Transverse colon (tissue), 4 donors: ENCODE measurements at regions not wholly inside any gene's neighbourhood (a gene's known extent, or its start where the extent isn't known, plus 50 kb on each side); places are given as distances from the start of the nearest gene placed in this dataset.
"Not testable (repeated sequence)": the region's sequence is repeated elsewhere in the genome, so short reads cannot be mapped to it uniquely, and the experiment has no call there.

Source experiments
- DNase-seq: peaks from one replicate; pipeline ENCODE4 v3.0.0-alpha.2; 2019
- H3K27ac ChIP-seq, 4 donors: fragments of 200-600 bp; sonication (generic); 2 replicates each; pipeline ENCODE4 v1.5.1; 2016 to 2018; ENCODE audit warnings: inconsistent platforms in 4 of 4
- H3K27me3 ChIP-seq: fragments of 200-600 bp; sonication (generic); 2 replicates; pipeline ENCODE4 v1.5.1; 2017; ENCODE audit warnings: inconsistent platforms
- H3K36me3 ChIP-seq, 4 donors: fragments of 200-600 bp; sonication (generic); 2 replicates each; pipeline ENCODE4 v1.5.1; 2017 to 2019; ENCODE audit warnings: inconsistent platforms in 4 of 4
- H3K4me1 ChIP-seq, 4 donors: fragments of 200-600 bp; sonication (generic); 2 replicates each; pipeline ENCODE4 v1.5.1; 2017 to 2020; ENCODE audit warnings: inconsistent platforms in 4 of 4
- H3K4me3 ChIP-seq, 4 donors: fragments of 200-600 bp; sonication (generic); 1 replicate in 1 of 4; 2 replicates in 3 of 4; pipeline versions ENCODE4 v1.5.1 to v1.6.1; 2017 to 2019; ENCODE audit warnings: inconsistent platforms in 4 of 4
- H3K9me3 ChIP-seq, 2 donors: fragments of 200-600 bp; sonication (generic); 2 replicates each; pipeline ENCODE4 v1.5.1; 2017 to 2019; ENCODE audit warnings: inconsistent platforms in 2 of 2
- CTCF ChIP-seq, 5 experiments: fragments of 200-600 bp in 3 of 5; fragments of 450-650 bp in 2 of 5; sonication (generic) in 3 of 5; IDR thresholded peaks; 1 replicate in 2 of 5; 2 replicates in 3 of 5; pipeline ENCODE4 v1.5.1; 2016 to 2017; ENCODE audit warnings: antibody characterized with exemption in 5 of 5, inconsistent platforms in 3 of 5, mild to moderate bottlenecking in 2 of 5, moderate library complexity in 1 of 5
- EP300 ChIP-seq: sonication (generic); formaldehyde crosslinking; IDR thresholded peaks from one replicate; pipeline ENCODE4 v1.6.1; 2017; ENCODE audit warnings: antibody characterized with exemption, low read depth
- POLR2A ChIP-seq: fragments of 450-650 bp; IDR thresholded peaks from one replicate; pipeline ENCODE4 v1.6.1; 2016; ENCODE audit warnings: antibody characterized with exemption, mild to moderate bottlenecking, moderate library complexity
- POLR2AphosphoS5 ChIP-seq, 3 donors: sonication (generic); formaldehyde crosslinking; IDR thresholded peaks; one replicate each; pipeline ENCODE4 v1.6.1; 2016; ENCODE audit warnings: antibody characterized with exemption in 3 of 3
- WGBS, 2 donors: methylation state at CpG; one replicate each; pipeline ENCODE4 v1.1.5; 2018; ENCODE audit warnings: low coverage in 1 of 2; 5-methylcytosine and 5-hydroxymethylcytosine counted together
- in situ Hi-C, 4 donors: fragments of 200-750 bp; cut with MboI; loops; one replicate each; pipeline versions ENCODE4 v1.15.0 to v1.15.1; 2017; ENCODE audit warnings: low sequenced_read_pairs in 3 of 4, low pct_ligation_motif_present in 1 of 4, low pct_unique_long_range_greater_than_20kb in 1 of 4
- intact Hi-C: fragments of 100-400 bp; cut with DNase I; formaldehyde crosslinking; loops from one replicate; pipeline ENCODE4 v1.15.1; 2023; ENCODE audit warnings: low total_unique reads

- TF ChIP-seq POLR2A: no peak
- no peak for TF ChIP-seq EP300
- TF ChIP-seq POLR2AphosphoS5 (IDR thresholded peaks at IDR 0.05): no peak
- TF ChIP-seq CTCF (IDR thresholded peaks at IDR 0.05): no peak
- Histone ChIP-seq H3K27ac (no peak overlapping the region), H3K36me3 (no peaks in the 10 kb centered on the region), H3K27me3 (no peaks in the 10 kb centered on the region), H3K4me1 (no peaks in the 10 kb centered on the region), H3K9me3 (no peaks in the 10 kb centered on the region), H3K4me3 (no peak overlapping the region)
- 59 to 89% methylated on average over 1 to 2 of the region's 2 CpGs for WGBS, 2 donors
- intact Hi-C loops: no loop called here
- in situ Hi-C loops: no loop called here
- DNase-seq: no peak
Observed at GRCh38 chr2:76000425-76000824, 289.7 kb upstream of the GCFC2 start.

- no peak for DNase-seq
- Histone ChIP-seq H3K36me3 (no peaks in the 10 kb centered on the region), H3K27me3 (no peaks in the 10 kb centered on the region), H3K27ac (no peak overlapping the region), H3K9me3 (no peaks in the 10 kb centered on the region), H3K4me1 (no peaks in the 10 kb centered on the region), H3K4me3 (no peak overlapping the region)
- TF ChIP-seq CTCF (IDR thresholded peaks at IDR 0.05): no peak
- no peak for TF ChIP-seq EP300
- no peak for TF ChIP-seq POLR2A
- no peak for TF ChIP-seq POLR2AphosphoS5 (IDR thresholded peaks at IDR 0.05)
- in situ Hi-C loops (no loop called here), intact Hi-C loops (no loop called here)
- WGBS, 2 donors: 85 to 100% methylated on average over 1 to 2 of the region's 2 CpGs
Observed at GRCh38 chr2:75998451-75998850, 287.7 kb upstream of the GCFC2 start.

- intact Hi-C loops: no loop called here
- Histone ChIP-seq H3K9me3 (peaks cover 4 to 8% of the 10 kb centered on the region in 2 donors), H3K36me3 (no peaks in the 10 kb centered on the region), H3K4me1 (no peaks in the 10 kb centered on the region), H3K4me3 (no peak overlapping the region), H3K27ac (no peak overlapping the region), H3K27me3 (no peaks in the 10 kb centered on the region)
- TF ChIP-seq POLR2AphosphoS5 (IDR thresholded peaks at IDR 0.05): no peak
- no peak for DNase-seq
- WGBS, 2 donors: 61 to 67% methylated on average over 1 to 4 of the region's 4 CpGs
- in situ Hi-C loops: no loop called here
Observed at GRCh38 chr2:75994759-75995158, 284.0 kb upstream of the GCFC2 start.

- DNase-seq, in situ Hi-C loops, H3K4me1 ChIP-seq, H3K27ac ChIP-seq, intact Hi-C loops, H3K27me3 ChIP-seq, H3K9me3 ChIP-seq, H3K4me3 ChIP-seq, H3K36me3 ChIP-seq: not testable (repeated sequence)
- WGBS, 2 donors: 88 to 90% methylated on average over 2 to 5 of the region's 5 CpGs
Observed at GRCh38 chr2:75988622-75989021, 277.9 kb upstream of the GCFC2 start.

- DNase-seq: no peak
- peaks cover 0 to 2% of the 10 kb centered on the region in 2 donors for H3K9me3 ChIP-seq
- no peak overlapping the region for H3K4me3 ChIP-seq
- 66 to 71% methylated on average over 4 of the region's 4 CpGs for WGBS, 2 donors
- H3K27ac ChIP-seq: no peak overlapping the region
- H3K36me3 ChIP-seq: no peaks in the 10 kb centered on the region
- in situ Hi-C loops (no loop called here), intact Hi-C loops (no loop called here)
- H3K27me3 ChIP-seq: no peaks in the 10 kb centered on the region
- H3K4me1 ChIP-seq: no peaks in the 10 kb centered on the region
- TF ChIP-seq EP300 (no peak), CTCF (IDR thresholded peaks at IDR 0.05) (no peak), POLR2A (no peak), POLR2AphosphoS5 (IDR thresholded peaks at IDR 0.05) (no peak)
Observed at GRCh38 chr2:75986617-75987016, 275.9 kb upstream of the GCFC2 start.
